HCT116 (cell line): ENCODE measurements at regions not wholly inside any gene's neighbourhood (a gene's known extent, or its start where the extent isn't known, plus 50 kb on each side); places are given as distances from the start of the nearest gene placed in this dataset.

Experiments used
- CEBPB ChIP-seq: IDR thresholded peaks from 2 replicates; pipeline ENCODE4 v1.6.1; 2012; ENCODE audit warnings: low read depth
- EGR1 ChIP-seq: IDR thresholded peaks from 2 replicates; pipeline ENCODE4 v1.6.1; 2012; ENCODE audit warnings: low read depth
- JUND ChIP-seq: IDR thresholded peaks from 2 replicates; pipeline ENCODE4 v1.6.1; 2012
- POLR2A ChIP-seq: IDR thresholded peaks from 2 replicates; pipeline ENCODE4 v1.7.0; 2011; ENCODE audit warnings: borderline replicate concordance; ENCODE audit not compliant: insufficient read depth, insufficient read length; ENCODE audit errors: extremely low read depth
- POLR2AphosphoS5 ChIP-seq: IDR thresholded peaks from 2 replicates; pipeline ENCODE4 v1.6.1; 2011; ENCODE audit warnings: mild to moderate bottlenecking, low read depth, low read length, moderate library complexity
- SP1 ChIP-seq: IDR thresholded peaks from 2 replicates; pipeline ENCODE4 v1.6.1; 2012; ENCODE audit warnings: low read depth
- ZNF274 ChIP-seq: fragments of 200-500 bp; sonication (Bioruptor generic); IDR thresholded peaks from 2 replicates; pipeline ENCODE4 v1.6.1; 2014; ENCODE audit warnings: mild to moderate bottlenecking, low read depth, low read length, inconsistent platforms
- TF ChIP-seq, protein P1 (sequence below), 3 experiments: fragments of 200-600 bp in 1 of 3; sonication (generic) in 1 of 3; IDR thresholded peaks in 2 of 3; conservative IDR thresholded peaks in 1 of 3; 2 replicates each; pipeline ENCODE4 v1.5.1; 2012 to 2017; ENCODE audit warnings: low read depth in 2 of 3, low read length in 2 of 3, antibody characterized with exemption in 1 of 3, borderline replicate concordance in 1 of 3, control low read depth in 1 of 3, mild to moderate bottlenecking in 1 of 3, mixed read lengths in 1 of 3, mixed run types in 1 of 3, moderate library complexity in 1 of 3; ENCODE audit not compliant: insufficient read depth in 1 of 3
- TF ChIP-seq, protein P2 (sequence below): IDR thresholded peaks from 2 replicates; pipeline ENCODE4 v1.6.1; 2012; ENCODE audit warnings: low read depth

- TF ChIP-seq POLR2A = no peak
- TF ChIP-seq POLR2AphosphoS5 = no peak
- TF ChIP-seq, protein P1, sequence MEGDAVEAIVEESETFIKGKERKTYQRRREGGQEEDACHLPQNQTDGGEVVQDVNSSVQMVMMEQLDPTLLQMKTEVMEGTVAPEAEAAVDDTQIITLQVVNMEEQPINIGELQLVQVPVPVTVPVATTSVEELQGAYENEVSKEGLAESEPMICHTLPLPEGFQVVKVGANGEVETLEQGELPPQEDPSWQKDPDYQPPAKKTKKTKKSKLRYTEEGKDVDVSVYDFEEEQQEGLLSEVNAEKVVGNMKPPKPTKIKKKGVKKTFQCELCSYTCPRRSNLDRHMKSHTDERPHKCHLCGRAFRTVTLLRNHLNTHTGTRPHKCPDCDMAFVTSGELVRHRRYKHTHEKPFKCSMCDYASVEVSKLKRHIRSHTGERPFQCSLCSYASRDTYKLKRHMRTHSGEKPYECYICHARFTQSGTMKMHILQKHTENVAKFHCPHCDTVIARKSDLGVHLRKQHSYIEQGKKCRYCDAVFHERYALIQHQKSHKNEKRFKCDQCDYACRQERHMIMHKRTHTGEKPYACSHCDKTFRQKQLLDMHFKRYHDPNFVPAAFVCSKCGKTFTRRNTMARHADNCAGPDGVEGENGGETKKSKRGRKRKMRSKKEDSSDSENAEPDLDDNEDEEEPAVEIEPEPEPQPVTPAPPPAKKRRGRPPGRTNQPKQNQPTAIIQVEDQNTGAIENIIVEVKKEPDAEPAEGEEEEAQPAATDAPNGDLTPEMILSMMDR (IDR thresholded peaks at IDR 0.05 in 2 of 3, conservative IDR thresholded peaks at IDR 0.05 in 1 of 3; ENCODE audit: borderline replicate concordance in 1 of 3, insufficient read depth in 1 of 3, low read depth in 2 of 3, low read length in 2 of 3) = no peak
- TF ChIP-seq EGR1 = no peak
- TF ChIP-seq CEBPB = no peak
- no peak for TF ChIP-seq JUND
- no peak for TF ChIP-seq ZNF274
- TF ChIP-seq, protein P2, sequence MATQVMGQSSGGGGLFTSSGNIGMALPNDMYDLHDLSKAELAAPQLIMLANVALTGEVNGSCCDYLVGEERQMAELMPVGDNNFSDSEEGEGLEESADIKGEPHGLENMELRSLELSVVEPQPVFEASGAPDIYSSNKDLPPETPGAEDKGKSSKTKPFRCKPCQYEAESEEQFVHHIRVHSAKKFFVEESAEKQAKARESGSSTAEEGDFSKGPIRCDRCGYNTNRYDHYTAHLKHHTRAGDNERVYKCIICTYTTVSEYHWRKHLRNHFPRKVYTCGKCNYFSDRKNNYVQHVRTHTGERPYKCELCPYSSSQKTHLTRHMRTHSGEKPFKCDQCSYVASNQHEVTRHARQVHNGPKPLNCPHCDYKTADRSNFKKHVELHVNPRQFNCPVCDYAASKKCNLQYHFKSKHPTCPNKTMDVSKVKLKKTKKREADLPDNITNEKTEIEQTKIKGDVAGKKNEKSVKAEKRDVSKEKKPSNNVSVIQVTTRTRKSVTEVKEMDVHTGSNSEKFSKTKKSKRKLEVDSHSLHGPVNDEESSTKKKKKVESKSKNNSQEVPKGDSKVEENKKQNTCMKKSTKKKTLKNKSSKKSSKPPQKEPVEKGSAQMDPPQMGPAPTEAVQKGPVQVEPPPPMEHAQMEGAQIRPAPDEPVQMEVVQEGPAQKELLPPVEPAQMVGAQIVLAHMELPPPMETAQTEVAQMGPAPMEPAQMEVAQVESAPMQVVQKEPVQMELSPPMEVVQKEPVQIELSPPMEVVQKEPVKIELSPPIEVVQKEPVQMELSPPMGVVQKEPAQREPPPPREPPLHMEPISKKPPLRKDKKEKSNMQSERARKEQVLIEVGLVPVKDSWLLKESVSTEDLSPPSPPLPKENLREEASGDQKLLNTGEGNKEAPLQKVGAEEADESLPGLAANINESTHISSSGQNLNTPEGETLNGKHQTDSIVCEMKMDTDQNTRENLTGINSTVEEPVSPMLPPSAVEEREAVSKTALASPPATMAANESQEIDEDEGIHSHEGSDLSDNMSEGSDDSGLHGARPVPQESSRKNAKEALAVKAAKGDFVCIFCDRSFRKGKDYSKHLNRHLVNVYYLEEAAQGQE = no peak
- TF ChIP-seq SP1 = no peak
These were observed 251.8 kb upstream of the ADARB2 start for GRCh38 chr10:1989090-1989489.
